Naive thymus-derived CD8-positive, alpha-beta T cell (primary cell): ENCODE measurements at regions not wholly inside any gene's neighbourhood (a gene's known extent, or its start where the extent isn't known, plus 50 kb on each side); places are given as distances from the start of the nearest gene placed in this dataset.
"Not testable (repeated sequence)": the region's sequence is repeated elsewhere in the genome, so short reads cannot be mapped to it uniquely, and the experiment has no call there.

ENCODE experiments used
- ATAC-seq, 2 donors: fragments of 150-1000 bp; cut with Tn5 transposase in 1 of 2; sonication (Bioruptor Pico), chemical (Tn5 transposase) in 1 of 2; 1 replicate in 1 of 2; 2 replicates in 1 of 2; pipeline ENCODE4 v1.10.0; 2021; ENCODE audit warnings: mild to moderate bottlenecking in 2 of 2, moderate library complexity in 2 of 2
- POLR2A ChIA-PET: fragments of 350-600 bp; sonication (Branson Sonifier 250); formaldehyde crosslinking; loops from one replicate; lab custom pipeline; 2021; ENCODE audit warnings: antibody characterized with exemption; lab: Charles Lee
- DNase-seq, 10 donors: peaks; one replicate each; pipeline versions ENCODE4 v3.0.0 to v3.0.0-alpha.2; 2020 to 2022
- H3K27ac Mint-ChIP-seq, 10 donors: one replicate each; pipeline ENCODE4 v1.8.0; 2020 to 2022; ENCODE audit warnings: mild to moderate bottlenecking in 10 of 10, mixed read lengths in 10 of 10, moderate library complexity in 4 of 10, inconsistent platforms in 1 of 10
- H3K27me3 Mint-ChIP-seq, 5 donors: one replicate each; pipeline ENCODE4 v1.8.0; 2021 to 2022; ENCODE audit warnings: mixed read lengths in 5 of 5
- H3K36me3 Mint-ChIP-seq, 3 donors: one replicate each; pipeline ENCODE4 v1.8.0; 2020 to 2022; ENCODE audit warnings: mixed read lengths in 3 of 3, mild to moderate bottlenecking in 2 of 3, inconsistent platforms in 1 of 3
- H3K4me1 Mint-ChIP-seq, 4 donors: one replicate each; pipeline ENCODE4 v1.8.0; 2021 to 2022; ENCODE audit warnings: mixed read lengths in 4 of 4
- H3K4me3 Mint-ChIP-seq, 10 donors: one replicate each; pipeline ENCODE4 v1.8.0; 2020 to 2022; ENCODE audit warnings: mild to moderate bottlenecking in 10 of 10, mixed read lengths in 10 of 10, moderate library complexity in 6 of 10, inconsistent platforms in 1 of 10
- H3K9me3 Mint-ChIP-seq, 9 donors: one replicate each; pipeline ENCODE4 v1.8.0; 2020 to 2022; ENCODE audit warnings: mixed read lengths in 9 of 9, mild to moderate bottlenecking in 3 of 9, inconsistent platforms in 1 of 9, moderate library complexity in 1 of 9

DNA sequence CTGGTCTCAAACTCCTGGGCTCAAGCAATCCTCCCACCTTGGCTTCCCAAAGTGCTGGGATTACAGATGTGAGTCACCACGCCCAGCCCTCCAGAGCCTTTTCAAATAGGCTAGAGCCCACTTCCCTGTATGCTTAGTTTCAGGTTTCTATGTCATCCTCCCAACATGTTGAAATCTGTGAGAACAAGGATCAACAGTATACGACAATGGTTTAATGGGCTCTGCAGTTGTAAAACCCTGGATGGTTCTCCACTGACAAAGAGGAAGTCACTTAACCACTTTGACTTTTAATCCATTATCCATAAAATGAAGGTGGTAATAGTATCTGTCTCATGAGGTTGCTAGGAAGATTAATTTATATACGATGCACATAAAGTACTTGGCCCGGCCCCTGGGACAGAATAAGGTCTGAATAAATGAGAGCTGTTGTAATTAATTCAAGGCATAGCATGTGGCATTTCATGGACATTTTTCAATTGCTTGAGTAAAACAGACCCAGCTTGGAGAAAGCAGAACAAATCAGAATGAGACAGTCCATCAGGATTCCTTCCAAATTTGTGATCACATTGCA, 113.9 kb upstream of the ZNF648 start:
- DNase-seq: no peak
- peaks cover 0 to 2% (median 0%) of the 10 kb centered on the region in 9 donors for H3K9me3 Mint-ChIP-seq
- H3K4me3 Mint-ChIP-seq: no peak overlapping the region
- no peak for ATAC-seq
- POLR2A ChIA-PET: no interaction called here
- H3K4me1 Mint-ChIP-seq: peaks cover 0 to 2% (median 0%) of the 10 kb centered on the region in 4 donors
- H3K36me3 Mint-ChIP-seq: peaks cover 0 to 3% (median 0%) of the 10 kb centered on the region in 3 donors
- peaks cover 0 to 5% (median 2%) of the 10 kb centered on the region in 5 donors for H3K27me3 Mint-ChIP-seq
- no peak overlapping the region for H3K27ac Mint-ChIP-seq

DNA sequence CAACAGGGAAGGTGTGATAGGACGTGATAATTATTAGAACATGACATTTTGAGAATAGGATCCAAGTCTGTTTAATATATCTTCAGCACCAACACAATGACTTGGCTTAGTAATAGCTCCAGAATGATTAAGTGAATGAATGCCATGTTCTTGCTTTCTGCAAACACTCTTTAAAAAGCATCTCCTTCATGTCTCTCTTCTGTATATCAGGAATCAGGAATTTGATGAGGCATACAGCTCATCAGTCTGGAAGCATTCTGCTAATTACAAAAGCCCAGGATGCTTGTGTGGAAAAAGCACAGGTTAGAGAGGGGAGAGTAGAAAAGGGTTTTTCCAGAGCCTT, 113.0 kb upstream of the ZNF648 start:
- DNase-seq: no peak
- peaks cover 0 to 2% (median 2%) of the 10 kb centered on the region in 5 donors for H3K27me3 Mint-ChIP-seq
- no peak for ATAC-seq
- no peak overlapping the region for H3K27ac Mint-ChIP-seq
- H3K36me3 Mint-ChIP-seq: peaks cover 0 to 3% (median 0%) of the 10 kb centered on the region in 3 donors
- POLR2A ChIA-PET: no interaction called here
- H3K9me3 Mint-ChIP-seq: peaks cover 0 to 2% (median 0%) of the 10 kb centered on the region in 9 donors
- peaks cover 0 to 4% (median 2%) of the 10 kb centered on the region in 4 donors for H3K4me1 Mint-ChIP-seq
- H3K4me3 Mint-ChIP-seq: no peak overlapping the region

DNA sequence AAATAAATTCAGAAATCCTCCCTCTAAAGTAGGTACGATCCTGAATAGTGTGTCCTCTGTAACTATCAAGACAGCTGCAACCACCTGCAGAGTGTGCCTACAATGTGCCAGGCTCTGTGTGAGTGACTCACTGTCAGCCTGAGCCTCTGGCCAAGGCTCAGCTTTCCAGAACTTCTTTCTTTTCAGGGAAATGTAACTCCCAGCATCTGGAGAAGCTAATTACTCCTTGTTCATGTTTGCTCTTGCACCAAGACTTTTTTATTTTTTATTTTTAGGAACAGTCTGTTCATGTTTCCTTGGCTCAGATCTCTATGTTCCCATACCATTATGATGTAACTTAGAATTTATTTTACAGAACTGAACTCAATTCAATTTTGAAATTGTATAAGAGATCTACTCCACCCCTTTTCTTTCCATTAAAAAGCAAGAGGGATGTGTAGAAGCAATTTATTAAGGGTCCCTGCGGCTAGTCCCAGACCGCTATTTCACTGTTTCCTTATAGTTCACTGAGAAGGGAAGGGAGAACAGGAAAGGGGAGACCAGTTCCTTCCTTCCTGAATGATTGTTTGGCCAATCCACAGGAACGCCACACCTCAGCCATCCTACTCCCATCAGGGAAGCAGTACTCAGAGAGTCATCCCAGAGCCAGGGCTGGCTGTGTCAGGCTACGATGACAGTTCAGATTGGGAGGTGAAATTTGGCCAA, 112.4 kb upstream of the ZNF648 start:
- DNase-seq: no peak
- ATAC-seq: no peak
- Mint-ChIP-seq H3K4me1 (peaks cover 0 to 9% (median 4%) of the 10 kb centered on the region in 4 donors), H3K4me3 (no peak overlapping the region), H3K27me3 (peaks cover 0 to 2% (median 2%) of the 10 kb centered on the region in 5 donors), H3K36me3 (peaks cover 0 to 3% (median 0%) of the 10 kb centered on the region in 3 donors), H3K27ac (no peak overlapping the region), H3K9me3 (peaks cover 0 to 2% (median 0%) of the 10 kb centered on the region in 9 donors)
- POLR2A ChIA-PET: no interaction called here

DNA sequence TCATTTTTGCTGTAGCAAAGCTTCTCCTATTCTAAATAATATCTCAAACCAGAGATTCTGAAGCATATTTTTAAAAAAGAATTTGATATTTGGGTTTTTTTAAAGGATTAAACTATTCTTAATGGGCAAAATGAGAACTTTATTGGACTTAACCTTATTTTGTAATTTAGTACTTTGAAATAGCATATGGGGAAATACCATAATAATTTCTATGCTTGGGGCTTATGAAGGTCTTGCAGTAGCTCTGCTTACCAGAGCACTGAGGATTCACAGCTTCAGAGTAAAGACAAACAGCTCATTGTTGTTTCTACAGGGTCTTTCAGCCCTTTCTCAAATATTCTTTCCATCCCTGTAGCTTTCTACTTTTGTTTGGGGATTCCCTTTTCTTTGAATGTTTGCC, 111.2 kb upstream of the ZNF648 start:
- Mint-ChIP-seq H3K27ac (no peak overlapping the region), H3K36me3 (peaks cover 0 to 3% (median 0%) of the 10 kb centered on the region in 3 donors), H3K9me3 (peaks cover 0 to 2% (median 0%) of the 10 kb centered on the region in 9 donors), H3K27me3 (peaks cover 0 to 2% (median 0%) of the 10 kb centered on the region in 5 donors), H3K4me1 (peaks cover 0 to 9% (median 4%) of the 10 kb centered on the region in 4 donors), H3K4me3 (no peak overlapping the region)
- DNase-seq: no peak
- no peak for ATAC-seq
- POLR2A ChIA-PET: no interaction called here

DNA sequence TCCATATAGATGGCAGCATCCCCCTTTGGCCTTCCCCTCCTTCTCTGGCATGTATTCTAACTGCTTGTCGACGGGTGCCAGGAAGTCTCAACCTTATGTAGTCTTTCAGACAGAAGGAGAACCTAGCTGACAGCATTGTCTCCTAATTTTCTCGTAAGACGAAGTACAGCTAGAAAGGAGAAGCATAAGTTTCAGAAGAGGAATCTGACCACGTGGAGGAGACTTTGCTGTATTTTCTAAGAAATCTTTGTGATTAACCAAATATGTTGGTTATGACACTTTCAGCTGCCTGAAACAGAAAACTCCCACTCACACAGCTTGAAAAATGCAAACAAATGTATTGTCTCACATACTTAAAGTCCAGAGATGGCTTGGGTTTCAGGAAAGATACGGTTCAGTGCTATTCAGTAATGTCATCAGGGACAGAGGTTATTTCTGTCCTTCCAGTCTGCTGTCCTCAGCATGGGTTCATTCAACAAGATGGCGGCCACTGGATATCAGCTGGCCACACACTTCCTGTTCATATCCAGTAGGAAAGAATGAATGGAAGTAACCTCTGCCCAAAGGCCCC, 109.5 kb upstream of the ZNF648 start:
- H3K4me1 Mint-ChIP-seq: peaks cover 0 to 9% (median 4%) of the 10 kb centered on the region in 4 donors
- DNase-seq: no peak

DNA sequence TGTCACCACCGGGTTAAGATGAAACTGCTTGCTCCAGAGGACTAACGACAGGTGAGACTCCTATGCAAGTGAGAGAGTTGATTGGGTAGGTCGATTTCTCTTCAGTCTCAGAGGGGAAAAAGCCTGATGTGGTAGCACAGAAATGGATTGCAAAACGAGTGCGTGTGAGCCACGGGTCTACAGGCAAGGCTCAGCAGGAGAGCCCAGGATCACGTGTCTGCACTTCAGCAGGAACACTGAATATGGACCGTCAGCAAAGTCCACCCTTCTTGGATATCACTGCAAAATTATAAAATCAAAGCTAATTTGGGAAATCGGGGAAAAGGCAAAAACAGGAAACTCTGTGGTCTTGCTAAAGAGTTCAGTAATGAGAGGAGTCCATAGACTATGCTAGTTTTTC, 107.7 kb upstream of the ZNF648 start:
- Mint-ChIP-seq H3K4me1 (peaks cover 0 to 9% (median 4%) of the 10 kb centered on the region in 4 donors), H3K27me3 (peaks cover 0 to 1% (median 0%) of the 10 kb centered on the region in 5 donors), H3K36me3 (no peaks in the 10 kb centered on the region), H3K27ac (peak overlapping the region in 1 of 10 donors; percentile 46), H3K9me3 (no peaks in the 10 kb centered on the region), H3K4me3 (no peak overlapping the region)
- ATAC-seq (no peak), DNase-seq (no peak)
- POLR2A ChIA-PET: interaction anchor here (0.7 kb wide), 1 partner anchor 547 kb away, joined by 3 read pairs; no protein-coding TSS in a partner anchor

More for the DNA sequence above, 109.5 kb upstream of the ZNF648 start:
- Mint-ChIP-seq H3K4me3 (no peak overlapping the region), H3K27ac (no peak overlapping the region), H3K36me3 (no peaks in the 10 kb centered on the region), H3K9me3 (no peaks in the 10 kb centered on the region), H3K27me3 (peaks cover 0 to 2% (median 0%) of the 10 kb centered on the region in 5 donors)
- no peak for ATAC-seq
- POLR2A ChIA-PET: no interaction called here

DNA sequence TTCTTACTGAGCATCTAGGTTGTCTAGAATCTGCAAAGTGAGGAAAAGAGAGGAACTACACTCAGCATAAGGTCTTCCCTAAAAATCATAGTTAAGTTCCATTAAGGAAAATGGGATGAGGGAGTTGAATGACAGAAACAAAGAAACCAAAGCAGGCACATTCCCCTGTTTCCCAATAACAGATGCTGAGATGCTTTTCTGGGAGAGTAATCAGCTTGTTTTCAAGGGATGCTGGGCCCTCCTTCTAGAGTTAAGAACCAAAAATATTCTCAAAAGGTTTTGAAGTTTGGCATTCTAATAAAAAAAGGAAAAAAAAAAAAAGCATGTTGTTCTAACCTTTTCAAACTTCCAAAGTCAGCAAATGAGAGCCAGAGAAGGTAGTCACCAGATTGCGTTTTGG, 105.2 kb upstream of the ZNF648 start:
- POLR2A ChIA-PET: no interaction called here
- DNase-seq: no peak
- H3K4me3 Mint-ChIP-seq: no peak overlapping the region
- no peak overlapping the region for H3K27ac Mint-ChIP-seq
- H3K9me3 Mint-ChIP-seq: peaks cover 0 to under 1% (median 0%) of the 10 kb centered on the region in 9 donors
- no peaks in the 10 kb centered on the region for H3K36me3 Mint-ChIP-seq
- ATAC-seq: no peak
- H3K4me1 Mint-ChIP-seq: peaks cover 0 to 9% (median 4%) of the 10 kb centered on the region in 4 donors
- H3K27me3 Mint-ChIP-seq: peaks cover 0 to 2% (median 0%) of the 10 kb centered on the region in 5 donors

DNA sequence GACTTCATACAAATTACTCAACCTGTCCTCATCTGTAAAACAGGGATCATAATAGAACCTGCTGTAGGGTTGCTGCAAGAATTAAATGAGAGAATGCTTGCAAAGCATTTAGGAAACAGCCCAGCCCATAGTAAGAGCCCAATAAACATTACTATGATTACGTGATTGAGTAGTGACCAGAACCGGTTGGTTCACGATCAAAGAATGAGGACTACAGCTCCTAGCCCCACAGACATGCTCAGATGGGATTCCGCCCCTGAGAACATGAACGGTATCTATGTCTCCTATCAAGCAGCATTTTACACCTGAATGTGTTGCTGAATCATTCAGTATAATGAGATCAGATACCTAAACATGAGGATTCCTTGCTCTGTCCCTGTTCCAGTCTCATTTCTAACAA, 104.8 kb upstream of the ZNF648 start:
- ATAC-seq (no peak), DNase-seq (no peak)
- Mint-ChIP-seq H3K4me3 (no peak overlapping the region), H3K4me1 (peaks cover 0 to 9% (median 4%) of the 10 kb centered on the region in 4 donors), H3K9me3 (peaks cover 0 to 5% (median 2%) of the 10 kb centered on the region in 9 donors), H3K36me3 (peaks cover 0 to 3% (median 0%) of the 10 kb centered on the region in 3 donors), H3K27me3 (peaks cover 0 to 6% (median 1%) of the 10 kb centered on the region in 5 donors), H3K27ac (no peak overlapping the region)
- POLR2A ChIA-PET: no interaction called here

DNA sequence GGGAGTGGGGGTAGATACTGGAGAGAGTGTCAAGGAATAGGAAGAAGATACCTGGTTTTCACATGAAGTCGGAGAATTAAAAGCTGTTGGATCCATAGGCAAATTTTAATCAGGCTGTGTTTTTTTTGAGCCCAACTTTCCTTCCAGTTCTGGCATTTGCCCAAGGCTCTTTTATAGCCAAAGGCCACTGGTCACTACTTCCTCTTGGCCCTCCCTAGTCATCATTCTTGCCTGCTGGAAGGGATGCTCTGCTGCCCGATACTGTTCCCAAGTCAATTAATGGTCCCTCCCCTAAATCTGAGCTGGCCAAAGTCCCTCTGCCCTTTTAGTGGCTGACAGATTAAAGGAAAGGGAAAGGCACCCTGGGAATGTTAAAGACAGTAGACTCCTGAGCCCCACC, 102.8 kb upstream of the ZNF648 start:
- Mint-ChIP-seq H3K36me3 (peaks cover 0 to 9% (median under 1%) of the 10 kb centered on the region in 3 donors), H3K4me3 (no peak overlapping the region), H3K27me3 (peaks cover 0 to 7% (median 1%) of the 10 kb centered on the region in 5 donors), H3K27ac (no peak overlapping the region), H3K9me3 (peaks cover 0 to 23% (median 12%) of the 10 kb centered on the region in 9 donors), H3K4me1 (peaks cover 0 to 3% (median 1%) of the 10 kb centered on the region in 4 donors)
- POLR2A ChIA-PET: no interaction called here
- DNase-seq (no peak), ATAC-seq (no peak)

DNA sequence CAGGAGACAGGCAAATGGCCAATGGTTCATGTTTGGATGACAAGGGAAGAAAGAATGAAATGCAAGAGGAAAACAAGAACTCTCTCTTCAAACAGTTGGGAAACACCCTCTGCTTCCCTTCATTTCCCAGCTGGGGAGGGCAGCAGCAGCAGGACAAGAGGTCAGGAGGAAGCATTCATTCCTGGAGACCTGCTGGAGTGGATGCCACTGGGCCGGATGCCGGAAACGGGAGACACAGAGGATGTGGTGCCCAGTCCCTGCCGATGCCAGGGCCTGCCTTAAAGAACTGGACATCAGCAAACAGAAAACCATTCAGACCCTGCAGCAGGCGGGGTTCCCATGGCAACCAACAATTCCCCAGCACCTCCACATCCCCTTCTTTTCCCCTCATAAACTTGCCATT, 102.3 kb upstream of the ZNF648 start:
- peak overlapping the region in 1 of 10 donors; percentile 82 for H3K27ac Mint-ChIP-seq
- H3K4me3 Mint-ChIP-seq: no peak overlapping the region
- POLR2A ChIA-PET: no interaction called here
- peaks cover 0 to 26% (median 13%) of the 10 kb centered on the region in 9 donors for H3K9me3 Mint-ChIP-seq
- DNase-seq (no peak), ATAC-seq (no peak)
- H3K36me3 Mint-ChIP-seq: peaks cover 0 to 9% (median 3%) of the 10 kb centered on the region in 3 donors
- H3K27me3 Mint-ChIP-seq: peaks cover 0 to 7% (median 1%) of the 10 kb centered on the region in 5 donors
- H3K4me1 Mint-ChIP-seq: no peaks in the 10 kb centered on the region

DNA sequence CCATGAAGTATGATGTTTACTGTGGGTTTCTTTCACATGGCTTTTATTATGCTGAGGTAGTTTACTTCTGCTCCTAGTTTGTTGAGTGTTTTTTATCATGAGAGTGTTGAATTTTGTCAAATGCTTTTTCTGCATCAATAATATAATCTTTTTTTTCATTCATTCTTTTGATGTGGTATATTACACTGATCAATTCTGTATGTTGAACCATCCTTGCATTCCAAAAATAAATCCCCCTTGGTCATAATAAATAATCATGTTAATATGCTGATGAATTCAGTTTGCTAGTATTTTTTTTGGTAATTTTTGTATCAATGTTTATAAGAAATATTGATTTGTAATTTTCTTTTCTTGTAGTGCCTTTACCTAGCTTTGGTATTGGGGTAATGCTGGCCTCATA, 97.9 kb upstream of the ZNF648 start:
- H3K4me3 Mint-ChIP-seq: no peak overlapping the region
- POLR2A ChIA-PET: no interaction called here

DNA sequence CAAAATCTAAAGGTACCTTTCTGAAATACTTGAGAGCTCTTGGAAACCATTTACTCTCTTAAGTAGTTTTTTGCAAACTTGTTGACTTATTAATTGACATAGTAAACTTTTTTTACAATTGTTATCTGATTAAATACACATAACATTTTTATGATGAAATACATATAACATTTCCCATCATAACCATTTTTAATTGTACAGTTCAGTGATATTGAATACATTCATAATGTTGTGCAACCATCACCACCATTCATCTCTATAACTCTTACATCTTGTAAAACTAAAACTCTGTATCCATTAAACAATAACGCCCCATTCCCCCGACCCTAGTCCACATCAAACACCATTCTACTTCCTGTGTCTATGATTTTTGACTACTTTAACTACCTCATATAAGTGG, 95.7 kb upstream of the ZNF648 start:
- H3K27me3 Mint-ChIP-seq: peaks cover 0 to 7% (median 3%) of the 10 kb centered on the region in 5 donors
- H3K36me3 Mint-ChIP-seq: peaks cover 0 to 17% (median 8%) of the 10 kb centered on the region in 3 donors
- ATAC-seq: no peak
- H3K27ac Mint-ChIP-seq: no peak overlapping the region
- DNase-seq: no peak
- peaks cover 4 to 33% (median 18%) of the 10 kb centered on the region in 9 donors for H3K9me3 Mint-ChIP-seq
- POLR2A ChIA-PET: no interaction called here
- H3K4me3 Mint-ChIP-seq: no peak overlapping the region
- H3K4me1 Mint-ChIP-seq: no peaks in the 10 kb centered on the region

More for the DNA sequence above, 97.9 kb upstream of the ZNF648 start:
- Mint-ChIP-seq H3K9me3 (peaks cover 4 to 33% (median 18%) of the 10 kb centered on the region in 9 donors), H3K4me1 (no peaks in the 10 kb centered on the region), H3K27me3 (peaks cover 0 to 7% (median 3%) of the 10 kb centered on the region in 5 donors), H3K27ac (no peak overlapping the region), H3K36me3 (peaks cover 0 to 17% (median 7%) of the 10 kb centered on the region in 3 donors)
- ATAC-seq (no peak), DNase-seq (no peak)

DNA sequence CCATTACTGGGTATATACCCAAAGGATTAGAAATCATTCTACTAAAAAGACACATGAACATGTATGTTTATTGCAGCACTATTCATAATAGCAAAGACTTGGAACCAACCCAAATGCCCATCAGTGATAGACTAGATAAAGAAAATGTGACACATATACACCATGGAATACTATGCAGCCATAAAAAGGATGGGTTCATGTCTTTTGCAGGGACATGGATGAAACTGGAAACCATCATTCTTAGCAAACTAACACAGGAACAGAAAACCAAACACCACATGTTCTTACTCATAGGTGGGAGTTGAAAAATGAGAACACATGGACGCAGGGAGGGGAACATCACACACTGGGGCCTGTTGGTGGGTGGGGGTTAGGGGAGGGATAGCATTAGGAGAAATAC, 92.9 kb upstream of the ZNF648 start:
- DNase-seq, H3K4me3 Mint-ChIP-seq, ATAC-seq, H3K27me3 Mint-ChIP-seq, H3K4me1 Mint-ChIP-seq, POLR2A ChIA-PET, H3K27ac Mint-ChIP-seq, H3K36me3 Mint-ChIP-seq: not testable (repeated sequence)
- peaks cover 0 to 11% (median 7%) of the 10 kb centered on the region in 9 donors for H3K9me3 Mint-ChIP-seq
